ENCODE measurements at regions not wholly inside any gene's neighbourhood (a gene's known extent, or its start where the extent isn't known, plus 50 kb on each side); places are given as distances from the start of the nearest gene placed in this dataset.

DNA sequence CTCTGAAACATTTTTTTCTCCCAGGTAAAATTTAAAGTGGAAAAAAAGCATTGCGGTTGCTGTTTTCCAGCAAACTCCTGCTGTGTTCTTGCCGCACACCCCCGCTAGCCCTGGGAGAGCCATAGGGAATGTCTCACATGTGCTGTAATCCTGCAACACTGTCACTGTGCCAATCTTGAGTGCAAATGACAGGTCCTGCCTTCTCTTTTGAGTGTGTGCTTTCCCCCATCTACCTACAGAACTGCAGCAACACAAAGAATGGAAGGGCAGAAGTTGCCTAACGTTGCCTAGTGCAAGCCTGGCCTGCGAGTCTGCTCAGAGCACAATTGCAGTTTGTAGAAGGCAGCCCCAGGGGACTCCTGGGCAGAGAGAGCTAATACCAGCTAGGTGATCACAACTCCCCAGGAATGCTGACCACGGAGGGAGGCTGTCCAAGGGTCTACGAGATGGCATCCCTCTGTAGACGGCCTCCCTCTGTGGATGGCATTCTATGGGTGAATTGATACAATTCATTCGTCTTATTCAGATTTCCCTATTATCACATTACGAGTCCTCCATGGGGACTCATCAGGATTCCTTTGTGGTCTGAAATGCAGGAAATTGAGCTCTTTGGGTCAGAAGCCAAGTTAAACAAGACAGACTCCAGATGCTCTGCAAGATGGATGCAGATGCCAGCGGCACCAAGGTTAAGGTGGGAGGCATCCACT is 172.6 kb upstream of the S1PR3 start:
- no peak for TF ChIP-seq ZNF10 (tag by site-specific recombination; IDR thresholded peaks at IDR 0.05)
- peak; percentile 56; the same call in 1 of the 2 replicates for TF ChIP-seq ZNF2 (tag by site-specific recombination; IDR thresholded peaks at IDR 0.05)
- no peak for TF ChIP-seq SCRT1 (tag by site-specific recombination; IDR thresholded peaks at IDR 0.05; ENCODE audit: borderline replicate concordance)
- TF ChIP-seq ZNF600 (tag by site-specific recombination; IDR thresholded peaks at IDR 0.05): 0 out of 2 replicates have a peak, but pooled peaks have one; percentile 44
- TF ChIP-seq, protein P1, sequence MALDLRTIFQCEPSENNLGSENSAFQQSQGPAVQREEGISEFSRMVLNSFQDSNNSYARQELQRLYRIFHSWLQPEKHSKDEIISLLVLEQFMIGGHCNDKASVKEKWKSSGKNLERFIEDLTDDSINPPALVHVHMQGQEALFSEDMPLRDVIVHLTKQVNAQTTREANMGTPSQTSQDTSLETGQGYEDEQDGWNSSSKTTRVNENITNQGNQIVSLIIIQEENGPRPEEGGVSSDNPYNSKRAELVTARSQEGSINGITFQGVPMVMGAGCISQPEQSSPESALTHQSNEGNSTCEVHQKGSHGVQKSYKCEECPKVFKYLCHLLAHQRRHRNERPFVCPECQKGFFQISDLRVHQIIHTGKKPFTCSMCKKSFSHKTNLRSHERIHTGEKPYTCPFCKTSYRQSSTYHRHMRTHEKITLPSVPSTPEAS (tag by site-specific recombination; IDR thresholded peaks at IDR 0.05): peak; percentile 52
- 0 out of 2 replicates have a peak, but pooled peaks have one; percentile 22 for TF ChIP-seq ZBTB20 (tag by site-specific recombination; IDR thresholded peaks at IDR 0.05)
- peak; percentile 63 for TF ChIP-seq PRDM6 (tag by site-specific recombination; IDR thresholded peaks at IDR 0.05)
- TF ChIP-seq ZIC2 (tag by site-specific recombination; IDR thresholded peaks at IDR 0.05): peak; percentile 53
- peak; percentile 50 for TF ChIP-seq ZNF341 (tag by site-specific recombination; IDR thresholded peaks at IDR 0.05; ENCODE audit: low read depth)
- TF ChIP-seq ZBTB44 (tag by site-specific recombination; IDR thresholded peaks at IDR 0.05): peak; percentile 64
- TF ChIP-seq OSR2 (tag by site-specific recombination; IDR thresholded peaks at IDR 0.05): 0 out of 2 replicates have a peak, but pooled peaks have one; percentile 8
- 0 out of 2 replicates have a peak, but pooled peaks have one; percentile 11 for TF ChIP-seq ZNF366 (tag by site-specific recombination; conservative IDR thresholded peaks at IDR 0.05)
- peak; percentile 52; the same call in 1 of the 2 replicates for TF ChIP-seq ZBTB17 (tag by site-specific recombination; IDR thresholded peaks at IDR 0.05)
- TF ChIP-seq ZBTB48 (tag by site-specific recombination; IDR thresholded peaks at IDR 0.05): peak; percentile 96
- no peak for TF ChIP-seq ZNF843 (tag by site-specific recombination; IDR thresholded peaks at IDR 0.05)
- TF ChIP-seq GLIS1 (tag by site-specific recombination; IDR thresholded peaks at IDR 0.05): peak; percentile 68
- no peak for TF ChIP-seq ZFP69B (tag by site-specific recombination; IDR thresholded peaks at IDR 0.05)
- Histone ChIP-seq H3K4me1 (ENCODE audit: control insufficient read depth, insufficient read depth, low read length) (peaks cover 7% of the 10 kb centered on the region; the same call in 1 of the 2 replicates), H3K36me3 (ENCODE audit: control insufficient read depth in 2 of 2, insufficient read depth in 1 of 2, low read length in 2 of 2) (no peaks in the 10 kb centered on the region), H3K27ac (ENCODE audit: extremely low read depth, low read depth, low read length) (peak overlapping the region; percentile 51), H3K9me3 (ENCODE audit: control insufficient read depth, insufficient read depth, low read depth, low read length) (no peaks in the 10 kb centered on the region), H3K4me3 (ENCODE audit: low read depth, low read length) (no peak overlapping the region)
- CTCF ChIA-PET: interaction anchor here (1.0 kb wide), 1 partner anchor 17 kb away, joined by 4 read pairs; no protein-coding TSS in a partner anchor
- POLR2A ChIA-PET: no interaction called here

DNA sequence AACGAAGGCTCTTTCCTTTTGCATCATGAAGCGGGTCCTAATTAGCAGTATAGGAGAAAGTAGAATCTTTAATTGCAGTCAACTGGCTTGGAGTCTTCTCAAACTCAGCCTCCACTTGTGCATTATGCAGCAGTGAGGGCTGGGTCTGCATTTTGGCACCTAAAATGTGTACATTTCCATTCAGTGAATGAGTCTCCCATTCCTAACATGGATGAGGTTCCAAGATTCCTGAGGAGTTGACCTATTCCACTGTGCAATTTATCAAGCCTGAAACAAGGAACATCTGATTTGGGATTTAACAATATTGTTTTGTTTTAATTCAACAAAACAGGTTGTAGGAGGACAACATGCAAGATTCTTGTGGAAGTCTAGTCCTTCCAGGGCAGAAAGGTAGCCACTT is 171.8 kb upstream of the S1PR3 start:
- H3K9me3 ChIP-seq (ENCODE audit: control insufficient read depth, insufficient read depth, low read depth, low read length): no peaks in the 10 kb centered on the region
- peaks cover 7% of the 10 kb centered on the region; the same call in 1 of the 2 replicates for H3K4me1 ChIP-seq (ENCODE audit: control insufficient read depth, insufficient read depth, low read length)
- ChIA-PET POLR2A (no interaction called here), CTCF (interaction anchor here (1.0 kb wide), 1 partner anchor 18 kb away, joined by 4 read pairs; no protein-coding TSS in a partner anchor)
- no peak overlapping the region for H3K4me3 ChIP-seq (ENCODE audit: low read depth, low read length)
- TF ChIP-seq GLI2 (tag by site-specific recombination; IDR thresholded peaks at IDR 0.05; ENCODE audit: borderline replicate concordance, low read depth) (no peak), ZNF654 (tag by site-specific recombination; IDR thresholded peaks at IDR 0.05; ENCODE audit: low read depth) (no peak), ZNF133 (tag by site-specific recombination; IDR thresholded peaks at IDR 0.05) (0 out of 2 replicates have a peak, but pooled peaks have one; percentile 17), ZNF223 (tag by site-specific recombination; IDR thresholded peaks at IDR 0.05) (no peak)
- H3K36me3 ChIP-seq (ENCODE audit: control insufficient read depth in 2 of 2, insufficient read depth in 1 of 2, low read length in 2 of 2): no peaks in the 10 kb centered on the region
- no peak overlapping the region for H3K27ac ChIP-seq (ENCODE audit: extremely low read depth, low read depth, low read length)
